ENCODE measurements at regions not wholly inside any gene's neighbourhood (a gene's known extent, or its start where the extent isn't known, plus 50 kb on each side); places are given as distances from the start of the nearest gene placed in this dataset.

GRCh38 chr7:13050703-13051102 lies 363.3 kb downstream of the ARL4A start:
- TF ChIP-seq SIN3A (IDR thresholded peaks at IDR 0.05; ENCODE audit: borderline replicate concordance, insufficient read depth, low read length) (no peak), REST (IDR thresholded peaks at IDR 0.05; ENCODE audit: insufficient read depth in 1 of 2, low read depth in 2 of 2, low read length in 2 of 2) (no peak)
